HG02840 (cell line): ENCODE measurements at regions not wholly inside any gene's neighbourhood (a gene's known extent, or its start where the extent isn't known, plus 50 kb on each side); places are given as distances from the start of the nearest gene placed in this dataset.
"Not testable (repeated sequence)": the region's sequence is repeated elsewhere in the genome, so short reads cannot be mapped to it uniquely, and the experiment has no call there.

Experiments used
- ATAC-seq: cut with Tn5 transposase; IDR thresholded peaks from one replicate; pipeline ENCODE4 v1.9.1; 2021; ENCODE audit warnings: mild to moderate bottlenecking, moderate library complexity, moderate number of reproducible peaks; ENCODE audit not compliant: unreplicated experiment, low FRiP score

DNA sequence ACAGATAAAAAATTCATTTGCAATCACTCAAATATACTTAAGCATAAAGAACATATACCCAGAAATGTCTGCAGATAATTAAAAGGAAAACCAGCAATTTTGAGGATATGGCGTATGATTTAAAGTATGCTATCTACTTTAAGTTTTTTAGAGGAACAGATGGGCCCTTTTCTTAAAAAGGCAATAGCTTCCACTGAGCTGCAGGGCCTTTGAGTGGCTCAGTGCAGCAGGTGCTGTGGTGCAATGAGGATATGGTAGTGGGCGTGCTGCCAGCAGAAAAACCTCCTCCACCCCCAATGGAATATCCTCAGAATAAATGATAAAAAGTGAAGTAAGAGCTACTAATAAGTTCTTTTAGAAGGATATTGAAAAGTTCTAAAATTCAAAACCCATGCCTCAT lies 814.5 kb downstream of the MTRR start:
- no peak for ATAC-seq

DNA sequence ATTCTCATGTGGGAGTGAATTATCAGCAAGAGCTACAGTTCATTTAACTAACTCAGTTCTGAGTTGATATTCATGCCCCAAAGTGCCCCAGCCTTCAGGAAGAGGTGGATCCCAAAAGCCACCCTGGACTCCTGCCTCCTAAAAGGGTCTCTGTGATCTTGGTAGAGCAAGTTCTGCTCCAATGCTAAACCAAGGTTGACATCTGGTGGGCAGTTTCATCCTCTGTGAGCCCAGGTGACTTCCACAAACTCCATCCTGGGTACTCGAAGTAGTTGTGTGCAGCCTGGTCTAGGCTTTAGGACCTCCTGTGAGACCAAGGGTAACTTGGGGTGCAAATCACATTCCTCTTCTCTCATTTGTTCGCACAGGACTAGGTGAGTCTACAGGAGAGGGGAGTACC lies 816.8 kb downstream of the MTRR start:
- no peak for ATAC-seq

DNA sequence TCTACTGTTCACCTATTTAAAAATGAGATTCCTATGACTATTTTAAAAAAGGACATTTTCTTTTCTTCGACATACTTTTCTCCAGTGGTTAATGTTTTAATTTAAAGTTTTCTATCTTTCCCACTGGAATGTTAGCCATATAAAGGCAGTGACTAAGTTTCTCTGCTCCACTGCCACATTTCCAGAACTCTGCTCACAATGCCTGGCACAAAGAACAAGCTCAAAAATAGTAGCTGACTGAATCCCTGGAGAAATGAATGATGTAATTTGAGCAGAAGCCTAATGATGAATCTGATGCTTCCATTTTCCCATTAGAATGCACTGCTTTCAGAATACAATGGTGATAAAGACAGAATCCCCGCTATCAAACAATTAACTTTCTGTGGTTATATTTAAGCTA lies 817.8 kb downstream of the MTRR start:
- no peak for ATAC-seq

DNA sequence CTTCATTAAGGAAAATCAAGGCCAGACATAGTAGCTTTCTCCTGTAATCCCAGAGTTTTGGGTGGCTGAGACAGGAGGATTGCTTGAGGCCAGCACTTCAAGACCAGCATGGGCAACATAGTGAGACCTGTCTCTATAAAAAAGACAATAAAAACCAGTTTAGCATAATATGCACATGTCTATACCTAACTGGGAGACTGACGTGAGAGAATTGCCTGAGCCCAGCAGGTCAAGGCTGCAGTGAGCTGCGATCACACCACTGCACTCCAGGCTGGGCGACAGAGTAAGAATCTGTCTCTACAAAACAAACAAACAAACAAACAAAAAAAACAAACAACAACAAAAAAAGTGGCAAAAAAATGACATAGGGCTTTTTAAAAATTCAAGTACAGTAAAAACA lies 820.8 kb downstream of the MTRR start:
- no peak for ATAC-seq

DNA sequence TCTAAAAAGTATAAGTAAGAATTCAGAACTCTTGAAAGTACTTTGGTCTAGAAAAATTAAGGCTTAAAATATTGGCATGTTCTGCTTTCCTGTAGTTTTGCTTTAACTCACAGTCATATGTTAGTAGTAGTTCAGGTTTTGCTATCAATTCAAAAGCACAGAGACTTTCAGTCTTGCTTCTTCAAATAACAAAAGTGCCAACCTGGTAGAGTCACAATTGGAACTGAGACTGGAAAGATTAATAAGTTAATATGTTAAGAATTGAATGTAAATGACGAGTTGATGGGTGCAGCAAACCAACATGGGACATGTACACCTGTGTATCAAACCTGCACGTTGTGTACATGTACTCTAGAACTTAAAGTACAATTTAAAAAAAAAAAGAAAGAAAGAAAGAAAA lies 822.3 kb downstream of the MTRR start:
- no peak for ATAC-seq

DNA sequence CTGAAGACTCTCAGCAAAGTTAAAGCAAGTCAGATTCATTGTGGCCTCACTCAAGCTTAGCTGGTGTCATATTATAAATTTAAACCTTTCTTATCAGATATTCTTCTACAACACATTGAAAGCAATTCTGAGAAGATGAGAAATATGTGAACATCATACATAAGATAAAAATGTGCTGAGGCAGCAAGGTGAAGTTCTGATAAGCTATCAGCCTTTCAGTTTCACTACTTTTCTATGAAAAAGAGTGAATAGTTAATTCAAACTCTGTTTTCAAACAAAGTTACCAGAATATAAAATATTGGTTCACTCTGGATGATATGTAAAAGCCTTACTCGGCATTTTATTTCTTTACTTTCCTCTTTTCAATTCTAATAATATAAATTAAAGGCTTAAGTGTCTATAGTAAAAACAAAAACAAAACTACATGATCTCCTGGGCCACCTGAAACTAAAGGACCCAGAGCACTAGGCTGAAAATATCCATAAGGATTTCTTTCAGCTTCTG lies 824.4 kb downstream of the MTRR start:
- ATAC-seq: no peak

DNA sequence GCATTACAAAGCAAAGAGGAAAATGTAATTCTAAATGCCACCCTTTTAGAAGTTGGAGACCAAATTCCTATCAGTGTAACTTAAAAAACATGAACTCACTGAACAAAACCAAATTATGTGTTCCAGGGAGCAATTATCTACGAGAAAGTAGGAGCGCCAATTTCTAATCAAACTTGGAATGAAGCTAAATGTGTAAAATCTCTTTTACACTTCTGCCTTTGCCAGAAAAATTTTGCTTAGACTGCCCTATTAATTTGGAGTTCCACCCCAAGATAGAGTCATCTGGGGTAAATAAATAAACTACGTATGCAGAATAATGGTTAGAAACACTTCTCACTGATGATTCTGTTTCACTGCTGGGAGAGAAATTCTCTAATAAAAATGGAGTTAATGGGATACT lies 825.6 kb downstream of the MTRR start:
- ATAC-seq: no peak

DNA sequence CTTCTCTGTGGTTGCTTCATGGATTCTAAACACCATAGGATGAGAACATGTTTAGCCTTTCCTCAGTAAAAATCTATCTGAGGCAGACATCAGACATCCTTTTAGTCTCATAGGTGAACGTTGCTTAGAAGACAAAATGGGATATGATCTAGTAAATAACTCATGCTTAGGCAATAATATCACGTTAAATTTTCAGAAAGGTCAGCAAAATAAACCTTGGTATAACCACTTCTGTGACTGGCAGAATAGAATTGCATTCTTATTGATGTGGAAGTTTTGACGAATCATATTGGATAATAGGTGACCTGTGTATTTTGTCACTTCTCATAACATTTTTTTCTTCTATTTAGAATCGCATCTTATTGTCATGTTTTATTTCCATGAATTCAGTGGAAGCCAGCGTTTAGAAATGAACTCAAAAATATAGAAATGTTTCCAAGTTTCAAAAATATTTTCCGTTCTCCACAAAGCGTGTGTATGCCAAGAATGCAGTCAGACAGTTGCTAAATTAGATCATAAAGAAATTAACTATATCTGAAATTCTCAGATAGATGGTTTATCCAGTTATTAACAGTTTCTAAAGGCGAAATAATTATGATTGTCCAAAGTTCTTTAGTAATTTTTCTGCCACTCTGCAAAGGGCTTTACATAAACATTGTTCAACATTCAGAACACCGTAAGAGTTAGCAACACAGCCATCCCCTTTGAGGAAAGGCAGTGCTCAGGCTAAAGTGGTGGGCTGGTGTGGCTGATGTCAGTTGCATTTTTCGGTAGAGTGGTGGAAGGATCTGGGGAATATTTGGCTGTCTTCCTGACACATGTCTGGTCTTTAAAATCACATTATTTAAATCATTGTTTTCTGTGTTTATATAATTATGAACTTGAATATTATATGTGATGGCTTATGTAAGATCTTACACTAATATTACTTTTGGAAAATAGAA lies 827.2 kb downstream of the MTRR start:
- no peak for ATAC-seq

DNA sequence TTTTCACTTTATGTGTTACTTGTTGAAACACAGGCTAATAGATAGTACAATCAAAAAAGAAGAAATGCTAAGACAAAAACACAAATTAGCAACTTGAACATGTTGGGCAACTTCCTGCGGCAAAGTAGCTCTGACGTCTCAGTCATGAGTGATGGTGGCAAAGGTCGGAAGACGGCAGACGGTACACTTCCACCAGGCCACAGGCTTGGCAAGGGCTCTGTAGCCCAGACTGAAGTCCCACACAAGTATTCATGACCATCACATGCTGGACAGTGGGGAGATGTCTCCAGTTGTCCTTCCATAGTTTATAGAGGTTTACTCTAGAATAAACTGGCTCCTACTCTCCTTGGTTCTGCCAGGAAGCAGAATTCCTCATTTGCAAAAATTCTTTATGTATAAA lies 831.3 kb downstream of the MTRR start:
- ATAC-seq: no peak

DNA sequence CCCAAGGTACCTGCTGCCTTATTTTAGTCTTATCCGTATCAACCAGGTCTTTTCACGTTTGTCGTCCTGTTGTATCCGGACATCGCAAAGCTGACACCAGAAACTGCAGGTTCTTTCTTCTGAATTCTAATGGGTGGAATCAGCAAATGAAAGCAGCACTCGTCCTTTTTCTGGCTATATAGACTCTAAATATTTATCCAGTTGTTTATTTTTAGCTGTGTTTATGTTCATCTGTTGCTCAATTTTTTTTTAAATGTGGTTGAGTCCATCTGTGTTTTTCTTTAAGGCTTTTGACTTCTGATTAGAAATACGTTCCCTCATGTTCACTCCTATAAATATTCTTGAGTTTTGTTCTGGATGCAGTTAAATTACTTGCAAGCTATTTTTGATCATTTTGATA lies 831.7 kb downstream of the MTRR start:
- ATAC-seq: no peak

DNA sequence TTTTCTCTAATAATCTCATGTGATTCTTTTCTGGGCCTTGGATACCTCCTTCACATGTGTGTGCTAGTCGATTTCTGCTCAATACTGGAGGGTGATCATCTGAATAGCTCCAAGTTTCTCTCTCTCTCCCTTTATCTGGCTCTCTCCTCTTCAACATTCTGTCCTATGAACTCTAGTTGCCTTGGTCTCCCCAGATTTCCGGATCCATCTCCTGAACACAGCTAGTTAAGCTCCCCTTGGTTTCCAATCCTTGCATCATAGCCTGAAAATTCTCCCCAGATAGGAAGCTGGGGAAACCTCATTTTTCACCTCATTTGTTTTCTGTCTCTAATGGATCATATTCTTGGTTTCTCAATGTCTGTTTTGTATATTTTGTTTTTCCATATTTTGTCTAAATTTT lies 832.3 kb downstream of the MTRR start:
- no peak for ATAC-seq

DNA sequence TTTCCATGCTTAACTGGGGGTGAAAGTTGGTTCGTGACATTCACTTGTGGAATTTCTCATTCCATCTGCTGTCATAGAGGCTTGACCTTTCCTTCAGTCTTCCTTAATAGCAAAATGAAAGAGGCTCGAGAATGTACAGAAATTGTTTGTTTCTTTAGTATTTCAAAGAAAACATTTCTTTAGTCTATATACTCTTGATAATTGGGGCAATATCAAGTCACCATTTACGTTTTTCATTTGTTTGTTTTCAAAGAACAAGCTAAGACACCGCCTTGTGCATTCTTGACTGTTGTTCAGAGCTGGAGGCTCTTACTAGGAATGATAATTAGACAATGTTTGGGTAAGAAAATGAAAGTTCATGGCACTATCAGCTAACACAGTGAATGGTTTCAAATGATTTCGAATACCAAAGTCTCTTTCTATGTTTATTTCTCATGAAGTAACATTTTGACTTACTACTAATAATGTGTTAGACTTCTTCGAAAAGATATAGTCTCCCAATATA lies 835.4 kb downstream of the SEMA5A start:
- no peak for ATAC-seq

DNA sequence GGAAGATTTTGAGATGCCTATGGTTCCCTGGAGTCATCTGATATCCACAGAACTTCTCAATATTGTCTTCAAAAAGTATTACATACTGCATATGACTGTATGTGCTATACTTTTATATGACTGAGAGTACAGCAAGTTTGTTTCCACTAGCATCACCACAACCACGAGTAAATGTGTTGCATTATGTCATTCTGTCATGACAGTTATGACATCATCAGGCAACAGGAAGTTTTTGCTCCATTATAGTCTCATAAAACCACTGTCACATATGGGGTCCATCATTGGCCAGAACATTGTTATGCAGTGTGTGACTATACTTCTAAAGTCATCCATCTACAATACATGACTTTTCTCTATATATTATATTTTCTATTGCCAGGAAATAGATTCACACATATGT lies 831.7 kb downstream of the SEMA5A start:
- ATAC-seq: no peak

DNA sequence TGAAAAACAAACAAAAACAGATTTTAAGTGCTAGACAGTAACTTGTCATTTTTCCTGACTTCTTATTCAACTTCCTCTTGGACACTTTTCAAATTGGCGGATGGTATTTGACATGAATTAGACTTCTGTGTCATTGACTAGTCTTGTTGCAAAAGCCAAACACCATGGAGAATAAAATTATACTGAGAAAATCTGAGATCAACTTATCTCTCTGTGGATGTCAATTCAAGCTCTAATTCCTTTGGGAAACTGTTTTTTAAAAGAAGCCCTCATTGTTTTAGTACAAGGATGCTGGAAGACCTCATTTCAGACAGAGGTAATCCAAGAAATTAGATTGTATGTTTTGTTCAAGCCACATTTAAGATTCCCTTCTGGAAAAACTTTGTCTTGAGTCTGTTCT lies 831.0 kb downstream of the SEMA5A start:
- ATAC-seq: no peak

DNA sequence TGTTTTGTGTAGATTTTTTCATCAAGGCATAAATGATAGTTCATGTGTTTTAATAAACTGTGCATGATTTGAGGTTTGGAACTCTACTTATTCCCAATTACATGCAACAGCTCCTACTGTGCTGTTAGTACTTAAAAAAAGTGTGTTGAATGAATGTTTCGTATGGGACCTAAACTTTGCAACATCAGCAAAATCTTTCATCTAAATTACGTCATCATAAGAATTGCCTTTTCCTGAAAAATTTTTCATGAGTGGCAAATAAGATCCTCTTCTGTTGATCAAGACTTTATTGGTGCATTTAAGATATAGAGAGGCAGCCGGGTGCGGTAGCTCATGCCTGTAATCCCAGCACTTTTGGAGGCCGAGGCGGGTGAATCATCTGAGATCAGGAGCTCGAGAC lies 826.1 kb downstream of the SEMA5A start:
- no peak for ATAC-seq

DNA sequence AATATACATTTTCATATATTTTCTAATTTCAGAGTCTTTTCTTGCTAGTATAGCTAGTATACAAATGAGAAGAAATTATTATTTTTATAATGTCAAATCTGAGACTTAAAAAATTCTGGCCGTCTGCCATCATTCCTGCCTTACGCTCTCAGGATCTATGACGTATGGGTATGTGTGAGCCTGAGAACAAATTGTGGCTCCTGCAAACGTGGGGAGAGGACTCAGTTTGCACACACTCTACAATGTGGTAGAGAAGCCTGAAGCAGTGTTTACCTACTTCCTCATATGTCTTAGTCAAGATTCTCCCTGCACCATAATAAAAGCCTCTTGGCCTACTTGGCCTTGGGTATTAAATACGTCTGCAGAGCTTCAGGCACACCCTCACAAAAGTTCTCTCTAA lies 825.4 kb downstream of the SEMA5A start:
- no peak for ATAC-seq

DNA sequence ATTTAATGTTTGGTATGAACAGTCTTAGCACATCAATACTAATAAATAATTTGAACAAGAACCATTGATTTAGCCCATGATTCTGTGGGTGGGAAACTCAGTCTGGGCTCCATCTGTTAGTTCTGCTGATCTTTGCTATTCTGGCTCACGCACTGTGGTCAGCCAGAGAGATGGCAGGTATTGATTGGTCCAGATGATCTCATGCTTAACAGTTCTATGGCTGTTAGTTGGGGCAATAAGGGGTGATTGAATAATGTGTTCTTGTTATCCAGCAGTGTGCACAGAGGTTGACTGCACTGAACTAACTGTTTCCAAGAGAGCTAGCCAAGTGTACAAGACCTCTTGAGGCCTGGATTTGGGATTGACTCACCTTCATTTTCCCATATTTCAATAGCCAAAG lies 824.3 kb downstream of the SEMA5A start:
- no peak for ATAC-seq

DNA sequence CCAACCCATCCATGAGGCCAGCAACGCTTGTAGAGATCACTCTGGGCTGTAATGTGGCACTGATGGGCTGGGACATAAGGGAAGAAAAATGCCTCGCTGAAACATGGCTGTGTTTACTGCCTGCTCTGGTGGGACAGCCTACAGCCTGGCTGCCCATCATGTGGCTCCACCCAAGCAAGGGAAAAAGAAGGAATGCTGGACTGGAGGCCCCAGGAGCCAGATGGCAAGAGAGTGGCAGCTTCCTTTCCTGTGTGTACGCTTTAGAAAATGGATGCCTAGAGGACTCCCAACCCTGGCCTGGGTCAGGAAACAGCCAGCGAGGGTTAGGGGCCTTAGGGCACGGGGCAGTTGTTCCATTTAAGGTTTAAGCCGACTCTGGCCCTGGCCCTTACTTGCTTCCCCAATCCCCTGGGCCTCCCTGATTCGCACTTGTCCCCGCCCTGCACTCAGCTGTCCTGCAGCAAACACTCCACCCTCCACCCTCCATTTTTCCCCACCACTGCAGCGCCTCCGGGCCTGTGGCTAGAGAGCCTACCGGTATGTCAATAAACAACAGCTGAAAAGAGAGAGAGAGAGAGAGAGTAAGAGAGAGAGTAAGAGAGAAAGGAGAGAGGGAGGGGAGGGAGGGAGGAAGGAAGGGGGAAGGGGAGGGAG lies 819.4 kb downstream of the SEMA5A start:
- no peak for ATAC-seq

DNA sequence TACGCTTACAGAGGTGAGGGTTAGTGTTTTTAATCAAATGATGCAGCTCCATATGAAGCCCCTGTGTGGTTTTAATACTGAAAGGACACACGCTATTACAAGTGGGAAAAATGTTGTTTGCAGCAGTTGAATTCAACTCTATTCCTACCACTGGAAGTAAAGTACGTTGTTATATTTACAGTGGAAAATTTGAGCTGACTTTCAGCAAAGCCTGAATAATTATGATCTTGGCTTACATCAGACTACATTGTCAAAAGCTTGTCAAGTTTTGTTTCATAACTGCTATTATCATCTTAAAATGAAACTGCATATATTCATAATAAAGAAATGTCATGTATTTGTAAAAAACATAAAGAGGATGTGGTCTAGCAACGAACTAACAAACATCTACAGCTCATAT lies 818.5 kb downstream of the SEMA5A start:
- no peak for ATAC-seq

DNA sequence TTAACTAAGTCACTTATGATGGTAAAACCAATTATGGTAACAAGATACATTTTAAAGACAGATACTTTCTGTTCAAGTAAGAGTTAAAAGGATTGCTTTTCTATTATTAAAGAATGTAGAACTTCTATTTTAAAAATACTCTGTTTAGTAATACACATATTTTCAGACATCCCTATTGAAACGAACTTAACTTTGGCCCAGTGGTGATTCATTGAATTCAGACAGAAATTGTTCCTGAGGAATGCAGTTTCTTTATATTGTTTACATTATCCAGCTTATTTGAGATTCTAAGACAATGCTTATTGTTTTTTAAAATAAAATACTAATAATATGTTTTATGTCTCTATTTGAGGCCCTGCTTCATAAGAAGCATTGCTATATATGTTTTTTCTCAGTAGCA lies 816.4 kb downstream of the SEMA5A start:
- ATAC-seq: no peak

DNA sequence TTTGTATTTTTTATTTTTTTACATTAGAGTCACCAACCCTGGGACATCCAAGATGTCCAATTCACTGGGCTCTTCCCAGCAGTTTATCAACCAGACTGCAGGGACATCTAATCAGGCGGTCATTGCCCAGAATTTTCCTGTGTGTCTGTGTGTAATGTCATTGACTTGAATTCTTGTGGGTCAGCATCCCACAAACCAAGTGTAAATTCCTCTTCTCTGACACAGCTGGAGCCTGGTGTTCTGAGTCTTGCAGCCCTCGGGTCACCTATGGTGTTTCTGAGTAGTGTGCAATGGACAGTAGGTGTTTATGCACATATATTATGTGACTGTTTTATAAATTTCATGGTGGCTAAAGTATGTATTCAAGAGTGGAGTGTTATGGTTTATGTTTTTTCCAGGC lies 815.7 kb downstream of the SEMA5A start:
- no peak for ATAC-seq

DNA sequence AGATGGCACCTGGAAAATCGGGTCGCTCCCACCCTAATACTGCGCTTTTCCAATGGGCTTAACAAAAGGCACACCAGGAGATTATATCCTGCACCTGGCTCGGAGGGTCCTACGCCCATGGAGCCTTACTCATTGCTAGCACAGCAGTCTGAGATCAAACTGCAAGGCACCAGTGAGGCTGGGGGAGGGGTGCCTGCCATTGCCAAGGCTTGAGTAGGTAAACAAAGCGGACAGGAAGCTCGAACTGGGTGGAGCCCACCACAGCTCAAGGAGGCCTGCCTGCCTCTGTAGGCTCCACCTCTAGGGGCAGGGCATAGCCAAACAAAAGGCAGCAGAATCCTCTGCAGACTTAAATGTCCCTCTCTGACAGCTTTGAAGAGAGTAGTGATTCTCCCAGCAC lies 814.8 kb downstream of the SEMA5A start:
- not testable (repeated sequence) for ATAC-seq
